Ovary (tissue), 3 donors: ENCODE measurements at regions not wholly inside any gene's neighbourhood (a gene's known extent, or its start where the extent isn't known, plus 50 kb on each side); places are given as distances from the start of the nearest gene placed in this dataset.

ENCODE experiments used
- CTCF ChIP-seq, 3 donors: fragments of 450-650 bp in 2 of 3; fragments of 200-600 bp in 1 of 3; IDR thresholded peaks; one replicate each; pipeline versions ENCODE4 v1.5.1 to v1.8.0; 2016 to 2022; ENCODE audit warnings: antibody characterized with exemption in 3 of 3, mild to moderate bottlenecking in 1 of 3
- EP300 ChIP-seq: sonication (generic); formaldehyde crosslinking; IDR thresholded peaks from one replicate; pipeline ENCODE4 v1.6.1; 2017; ENCODE audit warnings: antibody characterized with exemption
- POLR2A ChIP-seq: fragments of 450-650 bp; IDR thresholded peaks from one replicate; pipeline ENCODE4 v1.6.1; 2017; ENCODE audit warnings: antibody characterized with exemption, mild to moderate bottlenecking, moderate library complexity
- donor health status: DM: no; HTN: no; CAD: no.

- TF ChIP-seq CTCF (IDR thresholded peaks at IDR 0.05) (no peak), POLR2A (no peak), EP300 (no peak)
Observed at GRCh38 chr6:23635150-23635549, 490.9 kb upstream of the NRSN1 start.
